GM21526 (cell line): ENCODE measurements at regions not wholly inside any gene's neighbourhood (a gene's known extent, or its start where the extent isn't known, plus 50 kb on each side); places are given as distances from the start of the nearest gene placed in this dataset.
"Not testable (repeated sequence)": the region's sequence is repeated elsewhere in the genome, so short reads cannot be mapped to it uniquely, and the experiment has no call there.

Experiments
- ATAC-seq: cut with Tn5 transposase; IDR thresholded peaks from one replicate; pipeline ENCODE4 v1.9.1; 2021; ENCODE audit warnings: moderate library complexity; ENCODE audit not compliant: unreplicated experiment, low FRiP score

DNA sequence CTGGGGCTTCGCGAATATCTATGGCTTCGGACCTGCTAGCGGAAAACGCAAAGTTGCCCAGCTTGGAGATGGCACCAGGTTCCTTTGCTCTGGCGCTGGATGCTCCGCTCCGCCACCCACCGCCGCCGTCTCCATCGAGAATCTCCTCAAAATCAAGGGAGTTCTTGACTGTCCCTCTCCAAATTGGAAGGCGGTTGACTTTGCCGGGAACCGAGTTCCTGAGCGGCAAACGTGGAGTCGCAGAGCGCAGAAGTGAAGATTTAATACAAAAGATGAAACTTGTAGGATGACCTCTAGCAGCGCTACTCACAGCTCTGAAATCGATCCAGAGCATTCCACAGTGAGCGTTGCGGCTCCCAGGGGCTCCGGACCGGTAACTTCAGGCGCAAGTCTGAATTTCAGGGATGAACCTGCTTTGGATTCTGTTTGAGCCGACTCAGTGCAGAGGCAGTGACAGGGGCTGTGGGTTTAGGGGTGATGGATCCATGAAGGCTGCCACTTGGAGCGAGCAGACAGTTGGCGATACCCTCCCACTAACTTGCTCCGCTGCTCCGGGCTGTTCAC, 1641.5 kb upstream of the C9orf72 start:
- ATAC-seq: no peak

DNA sequence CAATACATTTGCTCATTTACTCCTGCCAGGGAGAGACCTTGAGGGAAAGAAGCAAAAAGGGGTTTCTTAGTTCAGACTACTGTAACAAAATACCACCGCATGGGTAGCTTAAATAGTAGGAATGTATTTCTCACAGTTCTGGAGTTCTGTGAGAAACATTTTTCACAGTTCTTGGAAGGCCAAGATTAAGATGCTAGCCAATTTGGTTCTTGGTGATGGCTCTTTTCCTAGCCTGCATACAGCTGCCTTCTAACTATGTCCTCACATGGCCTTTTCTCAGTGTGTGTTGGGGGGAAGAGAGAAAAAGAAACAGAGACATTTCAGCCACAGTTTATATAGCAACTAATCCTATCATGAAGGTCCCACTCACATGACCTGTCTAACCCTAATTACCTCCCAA, 1644.7 kb upstream of the C9orf72 start:
- ATAC-seq: no peak

DNA sequence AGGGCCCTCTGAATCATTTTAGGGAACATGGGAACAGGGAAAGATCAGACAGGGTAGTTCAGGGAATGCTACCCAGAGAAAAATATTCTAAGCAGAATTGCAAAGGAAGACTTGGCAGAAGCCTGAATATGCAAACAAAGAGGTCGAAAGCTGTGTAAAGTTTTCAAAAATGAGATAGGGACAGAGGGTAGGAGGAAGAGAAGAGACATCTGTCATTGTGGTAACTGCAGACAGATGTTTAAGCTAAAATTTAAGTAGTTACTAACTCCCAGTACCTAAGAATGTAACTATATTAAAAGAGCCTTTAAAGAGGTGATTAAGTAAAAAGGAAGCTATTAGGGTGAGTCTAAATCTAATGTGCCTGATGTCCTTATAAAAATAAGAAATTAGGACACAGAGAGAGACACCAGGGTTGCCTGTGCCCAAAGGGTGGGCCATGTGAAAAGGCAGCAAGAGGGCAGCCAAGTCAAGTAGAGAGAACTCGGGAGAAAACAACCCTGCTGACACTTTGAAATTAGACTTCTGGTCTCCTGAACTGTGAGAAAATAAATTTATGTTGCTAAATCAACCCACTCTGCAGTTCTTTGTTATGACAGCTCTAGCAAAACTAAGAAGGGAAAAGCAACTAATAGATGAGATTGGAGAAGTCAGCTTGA, 1647.4 kb upstream of the C9orf72 start:
- no peak for ATAC-seq

DNA sequence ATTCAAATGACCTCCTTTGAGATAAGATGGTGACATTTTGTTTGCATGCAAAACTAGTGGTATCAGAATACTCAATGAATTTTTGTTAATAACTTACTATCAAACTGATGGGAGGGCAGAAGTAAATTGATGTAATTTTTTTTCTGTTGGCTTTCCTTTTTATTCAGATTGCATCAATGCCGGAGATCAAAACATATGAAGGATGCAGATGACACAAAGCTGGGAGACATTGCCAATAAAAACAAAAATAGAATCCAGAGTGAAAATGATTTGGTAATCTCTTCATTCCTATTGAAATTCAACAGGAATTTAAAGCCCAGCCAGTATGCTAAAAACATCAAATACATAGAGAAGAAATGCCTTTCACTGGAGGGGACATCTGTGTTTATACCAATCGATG, 1655.3 kb upstream of the C9orf72 start:
- no peak for ATAC-seq

DNA sequence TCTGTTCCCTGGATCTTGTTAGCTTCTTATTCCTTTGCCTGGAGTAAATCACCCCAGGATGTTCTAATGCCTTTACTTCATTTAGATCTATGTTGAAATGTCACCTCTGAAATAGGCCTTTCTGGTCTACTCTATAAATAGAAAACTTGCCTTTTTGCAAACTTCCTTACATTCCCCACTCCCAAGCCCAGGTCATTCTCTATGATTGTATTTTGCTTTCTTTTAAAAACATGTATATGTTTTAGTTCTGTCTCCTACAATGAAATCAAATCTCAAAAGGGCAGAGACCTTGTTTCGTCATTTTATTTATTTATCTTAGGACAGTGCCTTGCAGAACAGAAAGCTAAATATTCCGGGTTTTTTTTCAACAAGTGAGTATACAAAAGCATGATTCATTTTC, 1657.7 kb upstream of the C9orf72 start:
- no peak for ATAC-seq

DNA sequence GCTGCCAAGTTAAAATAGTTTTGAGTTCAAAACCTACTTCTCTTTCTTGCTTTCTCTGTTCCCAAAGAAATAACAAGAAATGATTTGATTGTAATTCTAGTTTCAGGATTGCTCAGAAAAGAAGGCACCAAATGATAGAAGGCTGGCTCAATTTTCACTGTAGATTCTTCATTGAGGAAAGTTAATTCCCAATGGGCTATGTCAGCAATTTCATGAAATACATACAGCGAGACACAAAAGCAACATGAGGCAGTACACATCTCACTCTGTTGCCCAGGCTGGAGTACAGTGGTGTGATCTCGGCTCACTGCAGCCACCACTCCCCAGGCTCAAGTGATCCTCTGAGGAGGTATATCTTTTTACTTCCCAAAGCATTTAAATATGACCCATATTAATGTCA, 1659.9 kb upstream of the C9orf72 start:
- no peak for ATAC-seq

DNA sequence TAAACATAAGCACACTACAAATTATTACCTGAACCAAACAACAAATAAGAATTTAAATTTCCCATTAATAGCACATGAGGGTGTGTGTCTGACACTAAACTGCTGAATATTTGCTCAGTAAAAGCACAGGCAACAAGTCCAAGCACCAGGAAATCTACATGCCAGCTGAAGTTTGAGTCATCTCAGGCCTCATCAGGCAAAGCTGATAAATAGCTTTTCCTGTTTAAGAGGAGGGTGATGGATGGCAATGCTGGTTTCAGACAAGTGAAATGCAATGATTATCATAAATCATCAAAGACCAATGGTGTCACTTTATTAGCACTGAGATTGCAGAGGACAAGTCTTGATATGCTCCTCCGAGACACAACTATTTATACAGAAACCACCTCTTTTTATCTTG, 1668.0 kb upstream of the C9orf72 start:
- ATAC-seq: no peak

DNA sequence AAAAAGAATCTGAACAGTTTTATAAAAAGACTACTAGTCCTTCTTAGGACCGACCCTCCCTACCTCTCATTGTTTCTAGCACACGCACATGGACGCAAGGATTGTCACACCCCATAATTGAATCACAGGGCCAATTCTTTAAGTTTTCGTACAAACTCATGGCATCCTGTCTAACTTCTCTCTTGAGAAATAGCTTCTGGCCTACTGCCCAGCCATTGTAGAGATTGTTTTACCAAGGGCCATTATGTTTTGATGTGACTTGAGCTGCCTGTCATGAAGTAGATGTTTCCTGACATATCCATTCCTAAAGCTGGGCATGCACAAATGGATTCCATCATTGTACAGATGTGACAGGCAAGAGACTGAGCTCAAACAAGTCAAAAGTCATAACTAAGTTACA, 1672.1 kb upstream of the C9orf72 start:
- ATAC-seq: no peak

DNA sequence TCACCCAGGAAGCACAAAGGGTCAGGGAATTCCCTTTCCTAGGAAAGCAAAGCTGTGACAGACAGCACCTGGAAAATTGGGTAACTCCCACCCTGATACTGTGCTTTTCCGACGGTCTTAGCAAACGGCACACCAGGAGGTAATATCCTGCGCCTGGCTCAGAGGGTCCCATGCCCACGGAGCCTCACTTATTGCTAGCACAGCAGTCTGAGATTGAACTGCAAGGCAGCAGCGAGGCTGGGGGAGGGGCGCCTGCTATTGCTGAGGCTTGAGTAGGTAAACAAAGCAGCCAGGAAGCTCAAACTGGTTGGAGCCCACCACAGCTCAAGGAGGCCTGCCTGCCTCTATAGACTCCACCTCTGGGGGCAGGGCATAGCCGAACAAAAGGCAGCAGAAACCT, 1697.1 kb upstream of the C9orf72 start:
- not testable (repeated sequence) for ATAC-seq

DNA sequence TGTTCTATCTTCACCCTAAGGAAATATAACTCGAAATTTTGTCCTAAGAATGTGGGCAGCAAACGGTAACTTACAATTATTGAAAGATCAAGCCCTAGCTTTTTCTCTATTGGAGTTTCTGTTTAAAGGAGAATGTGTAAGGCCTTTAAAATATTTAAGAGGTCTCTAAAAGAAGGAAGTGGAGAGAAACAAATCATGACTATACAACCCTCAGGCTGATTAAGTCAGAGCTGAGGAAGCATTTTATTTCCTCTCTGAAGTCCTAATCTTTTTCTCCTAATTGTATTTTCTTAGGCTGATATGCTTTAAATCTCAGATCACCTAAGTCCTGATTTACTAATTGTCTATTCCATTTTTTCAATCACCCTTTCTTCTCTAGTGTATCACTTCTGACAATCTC, 1708.8 kb upstream of the C9orf72 start:
- ATAC-seq: no peak

DNA sequence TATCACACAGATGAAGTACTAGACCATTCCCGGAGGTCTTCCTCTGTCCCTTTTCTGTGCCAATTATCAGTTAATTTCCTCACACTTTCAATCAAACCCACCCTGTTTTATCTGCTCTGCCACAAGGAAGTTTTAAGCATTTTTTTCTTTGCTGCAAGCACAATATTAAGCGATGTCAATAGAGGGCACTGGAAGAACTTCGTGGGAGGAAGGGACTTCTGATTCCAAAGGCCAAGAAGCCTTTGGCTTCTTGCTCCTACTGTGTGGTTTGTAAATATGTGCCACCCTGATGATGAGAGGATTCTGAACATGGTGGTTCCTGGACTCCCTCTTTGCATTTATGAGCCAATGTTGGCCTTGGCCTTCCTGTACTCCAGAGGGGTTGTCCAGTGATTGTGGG, 1712.5 kb upstream of the C9orf72 start:
- no peak for ATAC-seq

DNA sequence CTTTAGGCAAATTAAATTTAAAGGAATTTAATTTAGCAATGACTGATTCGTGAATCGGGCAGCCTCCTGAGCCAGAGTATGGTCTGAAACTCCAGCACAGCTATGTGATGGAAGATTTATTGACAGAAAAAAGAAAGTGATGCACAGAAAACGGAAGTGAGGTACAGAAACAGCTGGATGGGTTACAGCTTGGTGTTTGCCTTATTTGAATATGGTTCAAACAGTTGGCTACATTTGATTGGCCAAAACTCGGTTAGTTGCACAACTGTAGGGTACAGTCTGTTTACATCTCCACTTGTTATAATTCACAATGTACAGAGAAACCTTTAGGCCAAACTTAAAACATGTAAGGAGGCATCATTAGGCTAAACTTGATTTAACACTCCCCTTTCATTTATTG, 1716.1 kb upstream of the C9orf72 start:
- no peak for ATAC-seq

DNA sequence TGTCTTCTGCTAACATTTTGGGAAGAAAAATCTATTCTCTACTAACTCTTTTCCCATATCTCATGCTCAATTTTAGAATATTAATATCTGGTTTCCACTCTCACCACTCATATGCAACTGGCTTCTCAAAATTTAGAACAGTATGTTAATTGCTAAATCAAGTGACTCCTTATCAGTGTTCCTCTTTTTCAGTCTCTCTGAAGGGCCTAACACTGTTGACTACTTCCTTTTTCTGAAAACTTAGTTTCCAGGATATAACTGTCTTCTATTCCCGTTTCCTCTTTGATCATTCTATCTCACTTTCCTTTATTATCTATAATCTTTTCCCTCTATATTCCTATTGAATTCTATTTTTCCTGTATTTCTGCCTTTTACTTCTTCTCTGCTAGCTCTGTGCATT, 1717.2 kb upstream of the C9orf72 start:
- no peak for ATAC-seq

DNA sequence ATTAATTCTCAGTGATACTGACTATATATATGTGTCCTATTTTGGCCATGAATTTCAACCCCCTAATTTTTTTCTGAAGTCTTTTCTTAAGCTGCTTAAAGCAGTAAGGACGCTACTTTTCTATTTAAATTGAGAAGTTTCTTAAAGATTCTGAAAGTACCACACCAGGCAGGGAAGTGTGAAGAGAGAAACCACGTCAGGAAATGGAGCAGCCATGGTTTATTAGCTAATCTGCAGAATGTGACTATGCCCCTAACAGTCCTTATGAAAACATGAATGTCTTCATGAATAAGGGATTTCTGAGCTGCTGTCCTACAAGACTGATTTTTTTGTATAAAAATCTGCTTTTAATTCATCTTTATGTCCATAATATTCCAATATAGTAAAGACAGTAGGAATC, 1724.3 kb upstream of the C9orf72 start:
- no peak for ATAC-seq

DNA sequence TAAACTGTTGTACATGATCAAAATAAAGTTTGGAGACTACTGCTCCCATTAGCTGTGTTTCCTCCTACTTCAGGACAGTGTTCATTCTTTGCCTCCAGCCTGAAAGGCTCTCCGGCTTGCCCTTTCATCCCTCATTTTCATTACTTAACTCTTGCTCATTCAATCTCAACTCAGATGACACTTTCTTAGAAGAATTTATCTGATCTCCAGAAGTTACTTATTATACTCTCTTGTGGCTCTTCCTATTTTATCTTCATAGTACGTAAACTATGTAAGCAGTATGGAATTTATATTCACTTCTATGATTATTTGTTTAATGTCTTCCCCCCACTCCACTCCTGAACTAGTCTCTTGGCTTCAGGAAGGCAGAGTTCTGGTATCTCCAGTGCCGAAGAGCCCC, 1737.9 kb upstream of the C9orf72 start:
- no peak for ATAC-seq

DNA sequence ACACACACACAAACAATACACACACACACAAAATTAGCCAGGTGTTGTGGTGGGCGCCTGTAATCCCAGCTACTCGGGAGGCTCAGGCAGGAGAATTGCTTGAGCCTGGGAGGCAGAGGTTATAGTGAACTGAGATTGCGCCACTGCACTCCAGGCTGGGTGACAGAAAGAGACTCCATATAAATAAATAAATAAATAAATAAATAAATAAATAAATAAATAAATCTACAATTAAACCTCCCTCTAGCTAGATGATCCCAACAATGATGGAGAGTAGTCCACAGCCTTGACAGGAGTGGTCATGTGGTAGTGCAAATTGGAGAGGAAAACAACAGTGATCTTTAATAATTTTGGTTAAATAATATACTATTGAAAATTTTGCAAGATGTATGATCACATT, 1739.0 kb upstream of the C9orf72 start:
- ATAC-seq: no peak

DNA sequence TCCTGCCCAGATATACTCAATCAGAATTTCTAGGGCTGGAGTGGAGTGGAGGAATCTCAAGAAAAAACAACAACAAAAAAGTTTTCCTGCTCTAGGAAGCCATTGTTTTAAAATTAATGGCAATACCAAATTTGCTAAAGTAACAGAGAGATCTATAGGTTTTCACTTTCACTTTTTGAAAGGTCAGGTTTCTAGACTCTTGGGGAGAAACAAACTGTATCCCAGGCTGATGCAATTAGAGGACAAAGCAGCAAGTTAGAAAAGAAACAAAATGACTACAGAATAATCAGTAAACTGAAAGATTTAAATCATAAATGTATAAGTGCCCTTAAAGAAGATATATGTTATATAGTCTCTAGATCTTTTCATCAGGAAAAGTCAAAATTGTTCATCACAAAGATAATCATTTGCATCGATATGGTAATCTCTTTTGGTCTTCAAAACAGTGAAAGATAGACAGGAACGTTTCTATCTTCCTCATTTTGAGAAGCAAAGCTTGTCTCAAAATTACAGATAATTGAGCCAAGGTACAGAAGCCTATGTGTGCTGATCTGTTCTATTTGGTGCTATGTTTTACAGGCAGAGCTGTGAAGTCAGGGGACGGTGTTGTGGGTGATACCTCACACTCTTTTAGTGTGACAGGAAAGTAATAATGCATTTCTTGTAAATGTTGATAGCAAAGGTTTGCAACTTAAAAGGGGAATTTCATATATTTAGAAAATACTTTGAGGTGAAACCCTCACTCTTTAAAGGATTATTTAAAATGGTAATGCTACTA, 1746.6 kb upstream of the C9orf72 start:
- ATAC-seq: no peak

DNA sequence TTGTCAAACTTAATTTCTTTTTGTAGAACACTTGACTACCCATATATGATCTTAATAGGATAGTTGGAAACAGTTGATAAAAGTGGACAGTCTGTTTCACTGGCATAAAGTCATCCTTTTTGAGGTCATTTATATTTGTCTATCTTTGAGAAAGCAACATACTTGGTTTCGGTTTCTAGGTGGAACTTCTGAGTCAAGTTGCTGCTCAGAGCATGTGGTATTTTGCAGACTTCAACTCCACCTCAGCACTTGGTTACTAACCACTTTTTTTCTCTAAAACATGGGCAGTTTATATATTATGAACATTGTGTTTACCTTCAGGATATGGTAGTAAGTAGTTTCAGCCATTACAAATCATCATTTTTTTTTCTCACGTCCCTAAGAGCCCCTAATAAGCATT, 1749.0 kb upstream of the C9orf72 start:
- no peak for ATAC-seq

DNA sequence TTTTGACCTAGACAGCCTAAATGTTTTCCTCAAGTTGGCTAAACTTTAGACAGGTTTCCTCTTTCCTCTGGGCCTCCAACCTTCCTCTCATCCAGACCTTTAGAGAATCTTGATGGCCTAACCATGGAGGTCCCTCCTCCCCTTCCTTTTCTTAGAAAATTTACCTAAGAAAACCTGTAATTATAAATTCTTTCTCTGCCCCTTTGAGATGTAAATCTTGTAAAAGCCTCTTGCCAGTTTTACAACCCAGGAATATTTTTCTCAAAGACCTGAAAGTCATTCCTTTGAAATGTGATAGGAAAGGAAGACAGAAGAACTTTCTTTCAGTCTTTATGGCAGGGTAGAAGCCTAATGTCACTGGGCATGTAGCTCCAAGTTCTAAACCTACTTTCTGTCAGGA, 1752.6 kb upstream of the C9orf72 start:
- no peak for ATAC-seq

DNA sequence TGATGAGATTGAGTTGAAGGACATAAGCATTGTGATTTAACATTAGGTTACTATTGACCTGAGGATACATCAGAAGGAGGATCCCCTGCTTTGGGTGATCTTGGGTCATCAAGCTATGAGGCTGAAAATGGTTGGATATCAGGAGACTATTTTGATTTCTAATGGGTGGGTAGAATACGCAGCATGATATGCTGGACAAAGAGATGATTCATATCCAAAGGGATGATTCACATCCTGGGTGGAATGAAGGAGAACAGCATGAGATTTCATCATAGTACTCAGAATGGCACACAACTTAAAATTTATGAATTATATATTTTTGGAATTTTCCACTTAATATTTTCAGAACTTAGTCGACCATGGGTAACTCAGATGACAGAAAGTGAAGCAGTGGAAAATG, 1759.5 kb upstream of the C9orf72 start:
- no peak for ATAC-seq

DNA sequence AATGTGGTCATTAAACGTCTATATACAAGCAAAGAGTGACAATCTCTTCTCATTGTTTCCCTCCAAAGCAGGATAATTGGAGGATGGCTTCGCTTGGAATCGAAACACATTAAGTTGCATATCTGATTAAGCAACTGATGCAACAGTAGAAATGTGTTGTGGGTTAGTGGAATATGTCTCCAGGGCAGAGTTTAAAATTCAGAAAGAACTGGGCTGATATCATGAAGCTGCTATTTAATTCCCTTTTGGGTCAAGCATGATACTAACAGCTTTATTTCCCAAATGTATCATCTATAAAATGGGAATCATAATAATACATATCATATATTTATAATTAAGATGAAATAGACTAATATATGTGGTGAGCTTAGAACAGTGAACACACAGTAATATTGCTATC, 1763.0 kb upstream of the C9orf72 start:
- ATAC-seq: no peak

DNA sequence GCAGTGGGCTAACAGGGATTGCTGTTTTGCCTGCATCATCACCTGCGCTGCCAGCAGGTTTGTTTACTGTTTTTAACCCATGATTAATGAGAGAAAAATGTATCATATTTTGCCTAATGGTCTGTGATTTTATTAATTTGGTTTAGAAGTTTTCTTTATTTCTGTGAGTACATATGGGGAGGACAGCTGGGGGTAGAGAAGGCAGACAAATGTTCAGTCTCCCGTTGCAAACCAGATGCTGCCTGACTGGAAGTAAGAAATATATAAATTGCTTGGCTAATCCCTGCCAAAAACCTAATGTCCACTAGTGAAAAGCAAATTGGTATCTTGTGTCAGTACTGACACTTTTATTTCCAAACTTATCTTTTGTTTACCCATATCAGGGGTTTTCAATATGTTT, 1766.1 kb upstream of the C9orf72 start:
- no peak for ATAC-seq
